Epithelial cell of esophagus (primary cell): ENCODE measurements at regions not wholly inside any gene's neighbourhood (a gene's known extent, or its start where the extent isn't known, plus 50 kb on each side); places are given as distances from the start of the nearest gene placed in this dataset.
"Not testable (repeated sequence)": the region's sequence is repeated elsewhere in the genome, so short reads cannot be mapped to it uniquely, and the experiment has no call there.

Experiments
- DNase-seq: peaks from one replicate; pipeline ENCODE4 v3.0.0; 2010; ENCODE audit warnings: low read depth
- H3K4me3 ChIP-seq: 2 replicates; pipeline ENCODE4 v1.5.1; 2011; ENCODE audit warnings: mild to moderate bottlenecking, low read length, control low read depth
- TF ChIP-seq, protein P1 (sequence below): IDR thresholded peaks from 2 replicates; pipeline ENCODE4 v1.5.1; 2011; ENCODE audit warnings: low read depth, mild to moderate bottlenecking, low read length, control low read depth, inconsistent platforms; ENCODE audit not compliant: insufficient read depth; ENCODE audit errors: missing control alignments

DNA sequence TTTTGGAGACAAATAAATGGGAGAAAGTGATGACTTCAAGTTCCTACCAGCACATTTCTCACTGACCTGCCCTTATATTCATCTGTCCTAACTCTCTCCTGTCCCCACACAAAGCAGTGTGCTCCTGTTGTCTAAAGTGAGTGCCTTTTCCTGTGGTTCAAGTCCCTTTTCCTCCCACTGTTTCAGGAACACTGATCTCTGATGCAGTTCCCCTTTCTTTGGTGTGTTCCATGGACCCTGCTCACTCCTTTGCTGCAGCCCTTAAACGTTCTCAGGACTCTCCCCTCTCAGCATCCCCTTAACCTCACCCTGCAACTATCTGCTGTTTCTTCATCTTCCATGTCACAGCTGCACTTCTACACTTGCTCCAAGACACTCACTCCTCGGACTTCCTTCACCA lies 195.8 kb upstream of the ETV3 start:
- H3K4me3 ChIP-seq = no peak overlapping the region
- TF ChIP-seq, protein P1, sequence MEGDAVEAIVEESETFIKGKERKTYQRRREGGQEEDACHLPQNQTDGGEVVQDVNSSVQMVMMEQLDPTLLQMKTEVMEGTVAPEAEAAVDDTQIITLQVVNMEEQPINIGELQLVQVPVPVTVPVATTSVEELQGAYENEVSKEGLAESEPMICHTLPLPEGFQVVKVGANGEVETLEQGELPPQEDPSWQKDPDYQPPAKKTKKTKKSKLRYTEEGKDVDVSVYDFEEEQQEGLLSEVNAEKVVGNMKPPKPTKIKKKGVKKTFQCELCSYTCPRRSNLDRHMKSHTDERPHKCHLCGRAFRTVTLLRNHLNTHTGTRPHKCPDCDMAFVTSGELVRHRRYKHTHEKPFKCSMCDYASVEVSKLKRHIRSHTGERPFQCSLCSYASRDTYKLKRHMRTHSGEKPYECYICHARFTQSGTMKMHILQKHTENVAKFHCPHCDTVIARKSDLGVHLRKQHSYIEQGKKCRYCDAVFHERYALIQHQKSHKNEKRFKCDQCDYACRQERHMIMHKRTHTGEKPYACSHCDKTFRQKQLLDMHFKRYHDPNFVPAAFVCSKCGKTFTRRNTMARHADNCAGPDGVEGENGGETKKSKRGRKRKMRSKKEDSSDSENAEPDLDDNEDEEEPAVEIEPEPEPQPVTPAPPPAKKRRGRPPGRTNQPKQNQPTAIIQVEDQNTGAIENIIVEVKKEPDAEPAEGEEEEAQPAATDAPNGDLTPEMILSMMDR = no peak
- DNase-seq = no peak

DNA sequence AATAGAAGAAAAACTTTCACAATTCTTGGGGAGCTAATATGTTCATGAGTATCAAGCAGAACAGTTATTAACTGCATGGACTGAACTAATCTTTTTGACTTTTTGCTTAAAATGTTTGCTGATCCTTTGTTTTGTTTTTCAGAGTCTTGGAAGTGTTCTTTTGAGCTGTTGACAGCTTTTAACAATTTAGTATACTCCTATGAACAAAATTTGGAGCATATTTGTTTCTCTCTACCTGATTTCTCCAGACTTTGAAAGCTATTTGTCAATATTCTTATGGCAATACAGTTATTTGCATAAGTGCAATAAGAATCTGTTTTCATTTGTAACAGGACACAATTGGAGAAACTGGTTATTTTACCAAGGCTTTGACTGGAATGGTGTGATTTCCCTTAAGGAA lies 192.0 kb upstream of the ETV3 start:
- not testable (repeated sequence) for H3K4me3 ChIP-seq, DNase-seq

DNA sequence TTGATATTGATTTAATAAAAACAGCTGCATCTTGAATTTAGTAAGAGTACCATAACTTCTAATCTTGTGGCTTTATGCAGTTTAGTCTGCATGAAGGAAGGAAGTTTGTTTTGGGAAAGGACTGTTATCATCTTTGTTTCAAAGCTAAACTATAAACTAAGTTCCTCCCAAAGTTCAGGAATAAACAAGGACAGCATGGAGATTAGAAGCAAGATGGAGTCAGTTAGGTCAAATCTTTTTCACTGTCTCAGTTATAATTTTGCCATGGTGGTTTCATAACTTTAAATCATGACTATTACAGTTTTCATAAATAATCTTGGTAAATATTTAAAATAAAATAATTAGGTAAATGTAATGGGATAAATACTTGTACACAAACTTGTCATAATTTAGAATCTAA lies 189.9 kb upstream of the ETV3 start:
- DNase-seq = not testable (repeated sequence)

DNA sequence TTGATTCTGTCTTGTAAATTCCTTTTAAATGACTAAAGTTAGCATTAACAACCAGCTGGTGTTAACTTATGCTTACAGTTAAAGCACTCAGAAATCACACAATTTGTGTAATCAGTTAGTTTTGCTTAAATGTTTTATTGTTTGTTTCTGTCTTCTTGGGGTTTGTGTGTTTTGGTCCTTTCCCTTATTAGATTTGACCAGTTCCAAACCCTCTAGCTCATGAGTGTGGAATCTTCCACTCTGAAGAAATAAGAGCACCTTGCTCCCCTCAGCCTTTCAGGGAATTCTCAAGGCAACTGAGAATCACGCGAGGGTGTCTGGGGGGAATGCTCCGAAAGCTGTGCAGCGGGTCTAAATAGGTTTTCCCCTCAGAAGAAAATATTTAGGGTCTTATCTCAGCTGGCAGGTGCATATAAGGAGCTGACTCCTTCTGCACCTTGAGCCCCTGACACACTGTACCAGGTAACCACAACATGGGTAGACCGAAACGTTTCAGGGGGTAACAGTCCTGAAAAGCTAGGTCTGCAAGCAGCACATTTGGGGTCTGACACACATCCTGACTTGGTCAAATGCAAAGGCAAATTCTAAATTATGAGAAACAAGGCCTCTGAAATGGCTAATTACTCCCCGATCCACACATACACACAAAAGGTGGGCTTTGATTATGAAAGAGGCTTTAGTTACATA lies 188.1 kb upstream of the ETV3 start:
- TF ChIP-seq, protein P1 = no peak
- H3K4me3 ChIP-seq = no peak overlapping the region
- DNase-seq = no peak

More for the DNA sequence above, 189.9 kb upstream of the ETV3 start:
- H3K4me3 ChIP-seq = not testable (repeated sequence)

DNA sequence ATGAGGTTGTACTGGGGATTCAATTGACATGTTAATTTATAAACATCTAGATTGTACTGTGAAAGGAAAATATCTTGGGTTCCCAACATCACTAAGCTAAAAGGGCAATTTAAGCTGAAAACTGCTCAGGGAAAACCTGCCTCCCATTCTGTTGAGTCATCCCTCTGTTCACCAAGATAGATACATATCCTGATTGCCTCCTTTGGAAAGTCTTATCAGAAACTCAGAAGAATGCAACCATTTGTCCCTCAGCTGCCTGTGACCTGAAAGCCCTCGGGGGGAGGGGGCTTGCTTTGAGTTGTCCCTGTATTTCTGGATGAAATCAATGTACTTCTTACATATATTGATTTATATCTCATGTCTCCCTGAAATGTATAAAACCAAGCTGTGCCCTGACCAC lies 187.0 kb upstream of the ETV3 start:
- TF ChIP-seq, protein P1 = no peak

DNA sequence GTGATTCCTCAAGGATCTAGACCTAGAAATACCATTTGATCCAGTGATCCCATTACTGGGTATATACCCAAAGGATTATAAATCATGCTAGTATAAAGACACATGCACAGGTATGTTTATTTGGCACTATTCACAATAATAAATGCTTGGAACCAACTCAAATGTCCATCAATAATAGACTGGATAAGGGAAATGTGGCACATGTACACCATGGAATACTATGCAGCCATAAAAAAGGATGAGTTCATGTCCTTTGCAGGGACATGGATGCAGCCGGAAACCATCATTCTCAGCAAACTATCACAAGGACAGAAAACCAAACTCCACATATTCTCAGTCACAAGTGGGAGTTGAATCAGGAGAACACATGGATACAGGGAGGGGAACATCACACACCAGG lies 183.8 kb upstream of the ETV3 start:
- not testable (repeated sequence) for DNase-seq, H3K4me3 ChIP-seq

More for the DNA sequence above, 187.0 kb upstream of the ETV3 start:
- H3K4me3 ChIP-seq = no peak overlapping the region
- DNase-seq = no peak

DNA sequence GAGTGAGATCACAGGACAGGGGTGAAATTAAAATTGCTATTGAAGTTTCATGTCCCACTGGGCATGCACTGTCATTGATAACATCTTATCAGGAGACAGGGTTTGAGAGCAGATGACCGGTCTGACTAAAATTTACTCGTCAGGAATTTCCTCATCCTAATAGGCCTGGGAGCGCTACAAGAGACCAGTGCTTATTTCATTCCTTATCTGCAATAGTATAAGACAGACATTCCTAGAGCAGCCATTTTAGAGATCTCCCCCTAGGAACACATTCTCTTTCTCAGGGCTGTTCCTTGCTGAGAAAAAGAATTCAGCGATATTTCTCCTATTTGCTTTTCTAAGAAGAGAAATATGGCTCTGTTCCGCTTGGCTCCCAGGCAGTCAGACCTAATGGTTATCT lies 181.4 kb upstream of the ETV3 start:
- no peak overlapping the region for H3K4me3 ChIP-seq
- TF ChIP-seq, protein P1 = no peak
- DNase-seq = no peak

DNA sequence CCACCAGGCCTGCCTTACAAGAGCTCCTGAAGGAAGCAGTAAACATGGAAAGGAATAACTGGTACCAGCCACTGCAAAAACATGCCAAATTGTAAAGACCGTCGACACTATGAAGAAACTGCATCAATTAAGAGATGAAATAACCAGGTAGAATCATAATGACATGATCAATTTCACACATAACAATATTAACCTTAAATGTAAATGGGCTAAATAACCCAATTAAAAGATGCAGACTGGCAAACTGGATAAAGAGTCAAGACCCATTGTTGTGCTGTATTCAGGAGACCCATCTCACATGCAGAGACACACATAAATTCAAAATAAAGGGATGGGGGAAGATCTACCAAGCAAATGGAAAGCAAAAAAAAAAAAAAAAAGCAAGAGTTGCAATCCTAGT lies 179.0 kb upstream of the ETV3 start:
- DNase-seq, H3K4me3 ChIP-seq: not testable (repeated sequence)

DNA sequence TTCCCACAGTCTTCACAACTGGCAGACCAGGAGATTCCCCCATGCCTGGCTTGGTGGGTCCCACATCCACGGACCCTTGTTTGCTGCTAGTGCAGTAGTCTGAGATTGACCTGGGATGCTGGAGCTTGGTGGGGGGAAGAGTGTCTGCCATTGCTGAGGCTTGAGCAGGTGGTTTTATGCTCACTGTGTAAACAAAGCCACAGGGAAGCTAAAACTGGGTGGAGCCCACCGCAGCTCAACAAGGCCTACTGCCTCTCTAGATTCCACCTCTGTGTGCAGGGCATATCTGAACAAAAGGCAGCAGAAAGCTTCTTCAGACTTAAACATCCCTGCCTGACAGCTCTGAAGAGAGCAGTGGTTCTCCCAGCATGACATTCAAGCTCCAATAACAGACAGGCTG lies 177.3 kb upstream of the ETV3 start:
- H3K4me3 ChIP-seq = no peak overlapping the region
- TF ChIP-seq, protein P1 = no peak
- DNase-seq = no peak
